Neuronal stem cell (in vitro differentiated cells): ENCODE measurements at regions not wholly inside any gene's neighbourhood (a gene's known extent, or its start where the extent isn't known, plus 50 kb on each side); places are given as distances from the start of the nearest gene placed in this dataset.

Experiments used
- DNase-seq: peaks from one replicate; pipeline ENCODE4 v3.0.0-alpha.2; 2013; ENCODE audit warnings: low spot score
- H2AFZ ChIP-seq: one replicate; pipeline ENCODE4 v1.6.1; 2013; ENCODE audit warnings: mild to moderate bottlenecking, low read length, inconsistent platforms
- H2AK5ac ChIP-seq: 2 replicates; pipeline ENCODE4 v1.6.1; 2013; ENCODE audit warnings: low read depth, mild to moderate bottlenecking, inconsistent platforms, low read length, moderate library complexity, mixed read lengths
- H2BK120ac ChIP-seq: 2 replicates; pipeline ENCODE4 v1.6.1; 2013; ENCODE audit warnings: low read depth, mild to moderate bottlenecking, inconsistent platforms, low read length, moderate library complexity, mixed read lengths
- H2BK12ac ChIP-seq: one replicate; pipeline ENCODE4 v1.6.1; 2013; ENCODE audit warnings: low read length, inconsistent platforms
- H2BK15ac ChIP-seq: 2 replicates; pipeline ENCODE4 v1.6.1; 2013; ENCODE audit warnings: mild to moderate bottlenecking, low read length, inconsistent platforms, mixed read lengths
- H2BK5ac ChIP-seq: one replicate; pipeline ENCODE4 v1.6.1; 2013; ENCODE audit warnings: inconsistent platforms, mild to moderate bottlenecking, low read length, moderate library complexity
- H3K14ac ChIP-seq: one replicate; pipeline ENCODE4 v1.6.1; 2013; ENCODE audit warnings: low read length, inconsistent platforms
- H3K18ac ChIP-seq: 2 replicates; pipeline ENCODE4 v1.6.1; 2013; ENCODE audit warnings: low read length, inconsistent platforms
- H3K23ac ChIP-seq: 2 replicates; pipeline ENCODE4 v1.6.1; 2013; ENCODE audit warnings: low read depth, mild to moderate bottlenecking, mixed read lengths, low read length, inconsistent platforms; ENCODE audit not compliant: poor library complexity
- H3K27ac ChIP-seq: replicated peaks from 3 replicates; pipeline ENCODE4 v1.5.1; 2013; ENCODE audit warnings: low read length, inconsistent platforms
- H3K27me3 ChIP-seq, 3 experiments: 2 replicates each; pipeline ENCODE4 v1.6.1; 2013; ENCODE audit warnings: low read length in 3 of 3, mild to moderate bottlenecking in 2 of 3, inconsistent platforms in 1 of 3, low read depth in 1 of 3, mixed read lengths in 1 of 3, moderate library complexity in 1 of 3; ENCODE audit not compliant: control insufficient read depth in 3 of 3, insufficient read depth in 3 of 3
- H3K36me3 ChIP-seq, 2 donors: replicated peaks in 1 of 2; 2 replicates each; pipeline ENCODE4 v1.6.1; 2013; ENCODE audit warnings: low read length in 2 of 2; ENCODE audit not compliant: control insufficient read depth in 2 of 2, insufficient read depth in 2 of 2
- H3K4ac ChIP-seq: 2 replicates; pipeline ENCODE4 v1.6.1; 2013; ENCODE audit warnings: inconsistent platforms, mild to moderate bottlenecking, low read length, moderate library complexity
- H3K4me1 ChIP-seq, 2 donors: 1 replicate in 1 of 2; 2 replicates in 1 of 2; pipeline ENCODE4 v1.6.1; 2013; ENCODE audit warnings: low read length in 2 of 2, low read depth in 1 of 2; ENCODE audit not compliant: control insufficient read depth in 2 of 2, insufficient read depth in 1 of 2
- H3K4me2 ChIP-seq: one replicate; pipeline ENCODE4 v1.6.1; 2013; ENCODE audit warnings: mild to moderate bottlenecking, low read length, inconsistent platforms; ENCODE audit not compliant: insufficient read depth, poor library complexity, severe bottlenecking
- H3K4me3 ChIP-seq, 2 donors: 2 replicates each; pipeline ENCODE4 v1.5.1; 2013; ENCODE audit warnings: low read length in 2 of 2, mild to moderate bottlenecking in 2 of 2, inconsistent platforms in 1 of 2, moderate library complexity in 1 of 2
- H3K79me1 ChIP-seq: one replicate; pipeline ENCODE4 v1.6.1; 2013; ENCODE audit warnings: low read depth, mild to moderate bottlenecking, inconsistent platforms, low read length, moderate library complexity
- H3K9ac ChIP-seq: one replicate; pipeline ENCODE4 v1.6.1; 2013; ENCODE audit warnings: mild to moderate bottlenecking, low read depth, low read length, inconsistent platforms; ENCODE audit not compliant: poor library complexity
- H3K9me3 ChIP-seq, 2 donors: replicated peaks in 1 of 2; 2 replicates each; pipeline versions ENCODE3 to v1.6.1; 2013; ENCODE audit warnings: low read length in 2 of 2, mild to moderate bottlenecking in 2 of 2, inconsistent platforms in 1 of 2, low read depth in 1 of 2, mixed read lengths in 1 of 2, moderate library complexity in 1 of 2; ENCODE audit not compliant: control insufficient read depth in 2 of 2, insufficient read depth in 1 of 2
- H4K8ac ChIP-seq: one replicate; pipeline ENCODE4 v1.6.1; 2013; ENCODE audit warnings: low read depth, mild to moderate bottlenecking, inconsistent platforms, low read length, moderate library complexity
- H4K91ac ChIP-seq: one replicate; pipeline ENCODE4 v1.6.1; 2013; ENCODE audit warnings: low read length, low read depth, mild to moderate bottlenecking, inconsistent platforms; ENCODE audit not compliant: poor library complexity
- WGBS, 2 donors: extraction: QIAGEN DNeasy Blood & Tissue Kit; methylation state at CpG; one replicate each; pipeline ENCODE4 v1.1.7; 2013; ENCODE audit warnings: missing lambda C conversion rate in 2 of 2, mixed read lengths in 1 of 2; ENCODE audit not compliant: insufficient read length in 2 of 2, insufficient replicate concordance in 1 of 2; ENCODE audit errors: extremely low coverage in 2 of 2; 5-methylcytosine and 5-hydroxymethylcytosine counted together

DNA sequence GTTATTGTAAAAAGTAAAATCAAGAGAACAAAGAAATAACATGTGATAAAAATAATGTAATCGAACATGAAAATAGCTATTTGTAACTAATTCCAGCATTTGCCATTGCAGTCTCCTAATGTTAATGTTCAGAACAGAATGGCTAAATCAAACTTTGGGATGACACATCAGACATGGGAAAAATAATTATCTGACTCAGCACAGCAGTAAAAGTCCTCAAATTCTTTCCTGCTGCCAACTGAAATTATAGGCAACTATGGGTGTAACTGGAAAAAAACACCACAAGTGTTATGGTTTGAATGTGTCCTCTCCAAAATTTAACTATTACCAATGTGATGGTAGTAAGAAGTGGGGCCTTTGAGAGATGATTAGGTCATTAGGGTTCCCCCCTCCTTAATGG, 446.7 kb downstream of the C3orf38 start:
- H3K27ac ChIP-seq: no peak overlapping the region
- H3K4me1 ChIP-seq: no peaks in the 10 kb centered on the region
- no peak overlapping the region for H4K8ac ChIP-seq
- H2AFZ ChIP-seq: no peak overlapping the region
- H3K4me2 ChIP-seq: no peak overlapping the region
- no peaks in the 10 kb centered on the region for H3K36me3 ChIP-seq
- no peak overlapping the region for H3K4me3 ChIP-seq
- H4K91ac ChIP-seq: no peak overlapping the region
- no peaks in the 10 kb centered on the region for H3K27me3 ChIP-seq
- no peak overlapping the region for H3K9ac ChIP-seq
- no peak overlapping the region for H2BK120ac ChIP-seq
- no peak overlapping the region for H2BK15ac ChIP-seq
- no peak for DNase-seq
- WGBS, 2 donors: no CpG with 5 or more reads among the region's 1 CpG
- H3K4ac ChIP-seq: no peak overlapping the region
- H3K9me3 ChIP-seq: no peaks in the 10 kb centered on the region
- H3K23ac ChIP-seq: no peak overlapping the region
- no peak overlapping the region for H2BK12ac ChIP-seq
- H3K79me1 ChIP-seq: no peaks in the 10 kb centered on the region
- H3K14ac ChIP-seq: no peak overlapping the region
- no peak overlapping the region for H2BK5ac ChIP-seq
- no peak overlapping the region for H3K18ac ChIP-seq
- H2AK5ac ChIP-seq: no peak overlapping the region

DNA sequence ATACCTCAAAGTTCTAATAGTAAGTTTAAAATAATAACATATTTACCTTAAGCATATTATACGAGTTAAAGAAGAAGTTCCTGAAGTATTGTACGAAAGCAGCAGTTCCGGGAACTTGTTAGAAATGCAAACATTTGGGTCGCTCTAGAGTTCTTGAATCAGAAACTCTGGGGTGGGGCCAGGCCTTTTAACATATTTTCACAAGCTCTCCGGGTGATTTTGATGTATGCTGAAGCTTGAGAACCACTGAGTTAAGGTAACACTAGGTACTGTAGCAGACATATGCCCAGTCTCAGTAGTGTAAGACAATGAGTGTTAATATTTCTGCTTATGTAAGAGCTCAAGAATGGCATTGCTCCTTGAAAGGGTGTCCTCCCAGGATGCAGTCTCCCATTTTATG, 461.1 kb downstream of the C3orf38 start:
- Histone ChIP-seq H2AK5ac (no peak overlapping the region), H2BK12ac (no peak overlapping the region), H3K9ac (no peak overlapping the region), H3K4me1 (no peaks in the 10 kb centered on the region), H4K8ac (no peak overlapping the region), H3K18ac (no peak overlapping the region), H2BK120ac (no peak overlapping the region), H3K4me2 (no peak overlapping the region), H3K27ac (no peak overlapping the region), H2AFZ (peak overlapping the region; percentile 6), H4K91ac (no peak overlapping the region), H2BK5ac (no peak overlapping the region), H3K9me3 (no peaks in the 10 kb centered on the region), H3K23ac (no peak overlapping the region), H2BK15ac (no peak overlapping the region), H3K79me1 (no peaks in the 10 kb centered on the region), H3K27me3 (no peaks in the 10 kb centered on the region), H3K14ac (no peak overlapping the region), H3K4me3 (no peak overlapping the region), H3K36me3 (peaks cover 0 to 2% of the 10 kb centered on the region in 2 donors), H3K4ac (no peak overlapping the region)
- WGBS, 2 donors: no CpG with 5 or more reads among the region's 5 CpGs
- no peak for DNase-seq

DNA sequence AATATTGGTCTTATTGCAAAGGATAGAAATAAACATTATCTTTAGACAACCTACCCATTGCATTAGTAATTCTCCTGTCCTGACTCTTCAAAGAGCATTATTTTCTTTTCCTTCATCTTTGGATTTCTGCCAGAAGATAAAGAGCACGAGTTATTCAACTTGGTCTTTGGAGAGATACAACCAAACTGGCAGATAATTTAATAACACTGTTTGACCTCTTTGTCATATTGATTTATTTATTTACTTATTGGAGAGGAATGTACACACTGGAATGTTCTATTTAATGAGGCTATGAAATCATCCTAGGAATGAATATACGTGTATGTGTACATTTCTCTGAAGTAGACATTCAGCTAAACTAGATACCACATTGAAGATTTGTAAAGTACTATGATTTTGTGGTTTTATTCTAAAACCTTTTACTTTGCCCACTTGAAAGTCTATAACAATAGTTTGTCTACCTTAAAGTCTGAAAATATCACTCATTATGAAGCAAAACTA, 462.1 kb downstream of the C3orf38 start:
- Histone ChIP-seq H2AFZ (no peak overlapping the region), H3K79me1 (no peaks in the 10 kb centered on the region), H2BK120ac (no peak overlapping the region), H2BK15ac (no peak overlapping the region), H3K4me3 (no peak overlapping the region), H3K4me2 (no peak overlapping the region), H4K8ac (no peak overlapping the region), H3K14ac (no peak overlapping the region), H3K18ac (no peak overlapping the region), H3K27me3 (no peaks in the 10 kb centered on the region), H3K4me1 (peaks cover 0 to 5% of the 10 kb centered on the region in 2 donors), H3K9ac (no peak overlapping the region), H2BK12ac (no peak overlapping the region), H2AK5ac (no peak overlapping the region), H3K9me3 (no peaks in the 10 kb centered on the region), H3K23ac (no peak overlapping the region), H3K4ac (no peak overlapping the region), H3K36me3 (peaks cover 0 to 2% of the 10 kb centered on the region in 2 donors), H3K27ac (no peak overlapping the region), H4K91ac (no peak overlapping the region), H2BK5ac (no peak overlapping the region)
- DNase-seq: no peak
- WGBS, 2 donors: no CpG with 5 or more reads among the region's 2 CpGs

DNA sequence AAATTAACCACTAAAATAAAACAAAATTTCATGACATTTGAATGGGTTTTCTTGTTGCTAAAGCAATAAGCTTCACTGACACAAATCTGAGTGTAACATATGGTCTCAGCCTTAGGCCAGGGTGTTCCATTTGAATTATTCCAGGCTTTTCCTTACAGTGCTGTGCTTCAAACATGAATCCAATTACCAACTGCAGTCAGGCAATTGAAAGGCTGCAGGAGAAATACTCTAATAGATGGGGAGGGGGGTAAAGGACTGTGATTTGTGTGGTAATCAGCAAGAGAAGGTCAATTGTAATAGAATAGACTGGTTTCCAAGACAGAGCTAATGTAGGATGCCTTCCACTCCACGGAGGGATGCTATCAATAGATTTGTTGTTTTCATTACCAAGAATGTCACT, 466.7 kb downstream of the C3orf38 start:
- no peak for DNase-seq
- H3K18ac ChIP-seq: no peak overlapping the region
- no peaks in the 10 kb centered on the region for H3K27me3 ChIP-seq
- no peak overlapping the region for H3K4me3 ChIP-seq
- no peak overlapping the region for H3K27ac ChIP-seq
- no peak overlapping the region for H2BK5ac ChIP-seq
- H3K36me3 ChIP-seq: no peaks in the 10 kb centered on the region
- H4K91ac ChIP-seq: no peak overlapping the region
- no CpG with 5 or more reads among the region's 1 CpG for WGBS, 2 donors
- no peak overlapping the region for H2BK120ac ChIP-seq
- H2BK12ac ChIP-seq: no peak overlapping the region
- H2BK15ac ChIP-seq: no peak overlapping the region
- H3K23ac ChIP-seq: no peak overlapping the region
- no peak overlapping the region for H3K9ac ChIP-seq
- H2AK5ac ChIP-seq: no peak overlapping the region
- H3K4me1 ChIP-seq: peaks cover 0 to 7% of the 10 kb centered on the region in 2 donors
- no peak overlapping the region for H3K4me2 ChIP-seq
- no peaks in the 10 kb centered on the region for H3K79me1 ChIP-seq
- H2AFZ ChIP-seq: peak overlapping the region; percentile 6
- H3K4ac ChIP-seq: no peak overlapping the region
- H4K8ac ChIP-seq: no peak overlapping the region
- no peak overlapping the region for H3K14ac ChIP-seq
- no peaks in the 10 kb centered on the region for H3K9me3 ChIP-seq
